SK-N-MC (cell line): ENCODE measurements at regions not wholly inside any gene's neighbourhood (a gene's known extent, or its start where the extent isn't known, plus 50 kb on each side); places are given as distances from the start of the nearest gene placed in this dataset.

Source experiments
- EZH2 ChIP-seq: fragments of 200-600 bp; sonication (generic); IDR thresholded peaks from one replicate; pipeline ENCODE4 v1.6.1; 2017; ENCODE audit warnings: antibody characterized with exemption
- POLR2AphosphoS5 ChIP-seq: IDR thresholded peaks from 2 replicates; pipeline ENCODE4 v1.6.1; 2012; ENCODE audit warnings: mild to moderate bottlenecking, low read depth, low read length, borderline replicate concordance

- TF ChIP-seq POLR2AphosphoS5, result no peak
- TF ChIP-seq EZH2, result no peak
Measured at GRCh38 chrX:146887020-146887419, 72.5 kb upstream of the CXorf51A start.
